Tibial nerve (tissue), 4 donors: ENCODE measurements at regions not wholly inside any gene's neighbourhood (a gene's known extent, or its start where the extent isn't known, plus 50 kb on each side); places are given as distances from the start of the nearest gene placed in this dataset.

ENCODE experiments used
- CTCF ChIP-seq, 5 experiments: fragments of 200-600 bp in 3 of 5; fragments of 450-650 bp in 2 of 5; sonication (generic) in 3 of 5; IDR thresholded peaks; one replicate each; pipeline ENCODE4 v1.5.1; 2016 to 2019; ENCODE audit warnings: antibody characterized with exemption in 5 of 5, mild to moderate bottlenecking in 3 of 5, moderate library complexity in 2 of 5
- EP300 ChIP-seq, 2 donors: sonication (generic); formaldehyde crosslinking; IDR thresholded peaks; one replicate each; pipeline ENCODE4 v1.6.1; 2017; ENCODE audit warnings: antibody characterized with exemption in 2 of 2, mild to moderate bottlenecking in 1 of 2

DNA sequence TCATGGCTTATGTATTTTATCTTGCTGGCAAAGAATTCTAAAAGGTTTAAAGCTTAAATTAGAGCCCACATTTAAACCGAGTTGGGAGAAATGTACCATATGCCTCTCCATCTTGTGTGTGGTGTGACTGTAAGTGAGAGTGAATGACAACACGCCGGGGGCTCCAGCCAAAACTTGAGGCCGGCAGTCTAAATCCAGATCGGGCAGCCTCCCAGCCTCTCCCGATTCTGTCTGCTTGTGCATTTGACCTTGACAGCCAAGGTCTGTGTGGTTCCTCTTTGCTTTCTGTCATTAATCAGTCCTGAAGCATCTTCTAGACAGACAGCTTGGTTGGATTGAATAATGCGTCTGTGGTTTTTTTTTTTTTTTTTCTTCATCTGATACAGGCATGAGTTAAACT lies 1093.2 kb upstream of the EEF2KMT start:
- TF ChIP-seq CTCF (IDR thresholded peaks at IDR 0.05), result no peak
- TF ChIP-seq EP300 (IDR thresholded peaks at IDR 0.05), result no peak
